A204.1 (cell line): ENCODE measurements at regions not wholly inside any gene's neighbourhood (a gene's known extent, or its start where the extent isn't known, plus 50 kb on each side); places are given as distances from the start of the nearest gene placed in this dataset.
"Not testable (repeated sequence)": the region's sequence is repeated elsewhere in the genome, so short reads cannot be mapped to it uniquely, and the experiment has no call there.

Experiments used
- FAIRE-seq: peaks from 2 replicates; lab custom pipeline; 2012; peaks lifted over from hg19 to GRCh38; lab: Jason Lieb, UNC

- FAIRE-seq, result no peak
Observed at GRCh38 chr13:44848920-44849676, 140.2 kb downstream of the NUFIP1 start.

DNA sequence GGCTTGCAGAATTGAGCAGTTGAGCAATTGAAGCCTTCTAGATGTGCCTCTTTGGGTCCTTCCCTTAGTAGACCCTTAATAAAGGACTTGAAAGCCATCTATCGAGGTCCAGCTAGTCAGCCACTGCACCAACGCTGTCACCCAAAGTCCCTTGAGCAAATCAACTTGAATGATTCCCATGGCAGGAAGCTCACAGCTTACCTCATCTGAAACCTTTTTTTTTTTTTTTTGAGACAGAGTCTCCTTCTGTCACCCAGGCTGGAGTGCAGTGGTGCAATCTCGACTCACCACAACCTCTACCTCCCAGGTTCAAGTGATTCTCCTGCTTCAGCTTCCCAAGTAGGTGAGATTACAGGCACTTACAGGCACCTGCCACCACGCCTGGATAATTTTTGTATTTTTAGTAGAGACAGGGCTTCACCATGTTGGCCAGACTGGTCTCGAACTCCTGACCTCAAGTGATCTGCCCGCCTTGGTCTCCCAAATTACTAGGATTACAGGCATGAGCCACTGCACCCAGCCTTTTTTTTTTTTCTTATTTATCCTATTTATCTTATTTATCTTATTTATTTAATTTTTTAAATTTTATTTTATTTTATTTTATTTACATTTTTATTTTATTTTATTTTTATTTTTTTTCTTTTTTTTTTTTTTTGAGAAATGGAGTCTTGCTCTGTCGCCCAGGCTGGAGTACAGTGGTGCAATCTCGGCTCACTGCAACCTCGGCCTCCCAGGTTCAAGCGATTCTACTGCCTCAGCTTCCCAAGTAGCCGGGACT, 143.8 kb downstream of the NUFIP1 start:
- not testable (repeated sequence) for FAIRE-seq

- no peak for FAIRE-seq
Observed at GRCh38 chr13:44844786-44845185, 144.5 kb downstream of the NUFIP1 start.

DNA sequence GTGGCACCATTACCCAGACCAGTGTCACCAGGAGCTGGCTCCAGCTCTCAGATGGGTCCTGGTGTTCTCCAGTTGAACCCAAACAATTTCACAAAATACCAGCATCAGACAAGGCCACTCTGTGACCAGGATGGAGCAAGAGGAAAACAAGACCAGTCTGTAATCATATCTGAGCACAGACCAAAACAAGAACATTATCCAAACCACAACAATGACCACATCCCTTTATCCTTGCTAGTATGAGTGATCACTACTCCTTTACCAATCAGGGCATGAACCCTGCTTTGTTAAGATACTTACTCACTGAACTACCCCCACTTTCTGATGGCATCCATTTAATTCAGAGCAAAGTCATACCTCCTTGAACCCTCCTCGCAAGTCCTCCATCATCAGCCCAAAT, 145.9 kb downstream of the NUFIP1 start:
- no peak for FAIRE-seq

- no peak for FAIRE-seq
Observed at GRCh38 chr13:44842158-44842557, 147.1 kb downstream of the NUFIP1 start.

DNA sequence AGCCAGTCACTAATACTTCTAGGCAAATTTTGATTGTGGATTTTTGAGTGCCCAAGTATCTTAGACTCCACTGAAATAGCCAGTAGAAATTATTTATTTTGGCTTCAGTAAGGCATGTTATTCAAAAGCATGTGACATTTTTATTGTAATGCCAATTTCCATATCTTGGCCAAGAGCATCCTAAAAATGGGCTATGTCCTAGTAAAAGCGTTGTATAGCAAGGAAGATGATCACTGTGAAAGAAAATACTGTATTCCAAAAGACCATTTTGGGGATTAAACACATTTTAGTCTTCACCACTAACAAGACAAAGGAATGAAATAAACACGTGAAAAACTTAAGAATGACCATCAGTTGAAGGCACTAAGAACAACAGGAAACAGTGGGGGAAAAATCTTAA, 149.1 kb downstream of the NUFIP1 start:
- FAIRE-seq, result no peak

- no peak for FAIRE-seq
Observed at GRCh38 chr13:44837250-44837649, 152.0 kb downstream of the NUFIP1 start.

DNA sequence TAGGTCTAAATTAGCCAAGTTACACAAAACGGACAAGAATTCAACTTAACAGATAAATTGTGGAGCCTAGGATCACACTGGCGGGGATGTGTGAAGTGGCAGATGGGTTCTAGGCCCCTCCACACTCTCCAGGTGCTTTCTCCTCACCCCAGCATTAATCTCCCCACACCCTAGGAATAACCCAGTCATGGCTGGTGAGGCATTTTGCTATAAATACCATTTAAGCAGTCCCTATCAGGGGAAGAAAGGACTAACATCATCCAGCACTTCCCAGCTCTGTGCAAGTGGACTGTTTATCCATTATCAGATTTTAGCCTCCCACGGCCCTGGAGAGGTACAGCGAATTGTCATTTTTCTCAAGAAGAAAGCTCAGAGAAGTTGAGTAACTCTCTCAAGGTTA, 154.9 kb downstream of the NUFIP1 start:
- FAIRE-seq, result no peak

DNA sequence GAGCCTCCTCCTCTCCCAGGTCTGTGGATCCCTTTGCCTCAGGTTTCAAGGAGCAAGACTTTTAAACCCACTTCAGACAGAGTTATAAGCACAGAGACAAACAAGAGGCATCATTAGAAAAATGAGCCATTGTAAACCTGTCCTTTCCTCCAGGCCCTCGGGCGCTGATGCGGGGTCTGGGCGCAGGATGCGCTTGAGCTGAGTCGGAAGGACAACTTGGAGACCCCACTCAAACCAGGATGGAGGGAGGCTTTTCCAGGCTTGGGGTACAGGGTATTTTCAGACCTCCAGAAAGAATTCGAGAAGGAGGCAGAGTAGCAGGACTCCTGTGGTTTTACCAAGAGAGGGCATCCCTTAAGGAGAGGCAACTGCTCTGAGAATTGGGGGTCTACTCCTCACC, 155.6 kb downstream of the NUFIP1 start:
- FAIRE-seq, result no peak

DNA sequence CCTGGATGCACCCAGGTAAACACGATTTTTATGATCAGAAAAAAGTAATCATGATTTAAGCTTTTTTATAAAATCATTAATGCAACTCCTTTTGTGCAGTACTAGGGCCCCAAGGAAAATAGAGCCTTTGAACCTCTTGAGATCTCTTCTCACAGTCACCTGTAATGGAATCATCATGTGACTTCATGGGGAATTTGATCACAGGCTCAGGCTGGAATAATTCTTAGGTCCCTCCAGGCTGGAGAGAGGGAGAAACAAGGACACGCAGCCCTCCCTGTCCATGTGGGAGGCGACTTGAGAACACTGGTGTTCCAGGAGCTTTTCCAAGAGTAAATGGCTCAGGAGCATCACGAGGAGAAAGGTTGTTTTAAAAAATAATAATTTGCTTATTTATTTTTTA, 156.1 kb downstream of the NUFIP1 start:
- FAIRE-seq, result no peak

- FAIRE-seq, result no peak
Observed at GRCh38 chr13:44826591-44827350, 162.5 kb downstream of the NUFIP1 start.

- FAIRE-seq, result no peak
Observed at GRCh38 chr13:44825953-44826352, 163.3 kb downstream of the NUFIP1 start.

DNA sequence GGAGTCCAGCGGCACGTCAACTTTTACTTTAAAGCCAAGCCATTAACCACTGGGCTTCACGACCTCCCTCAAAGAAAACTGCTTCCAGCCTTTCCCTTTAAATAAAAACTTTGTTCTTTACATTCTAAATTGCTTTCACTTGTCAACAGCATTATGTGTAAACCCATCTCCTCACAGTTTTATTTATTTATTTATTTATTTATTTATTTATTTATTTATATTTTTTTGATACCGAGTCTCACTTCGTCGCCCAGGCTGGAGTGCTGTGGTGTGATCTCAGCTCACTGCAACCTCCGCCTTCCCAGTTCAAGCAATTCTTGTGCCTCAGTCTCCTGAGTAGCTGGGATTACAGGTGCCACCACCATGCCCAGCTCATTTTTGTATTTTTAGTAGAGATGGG, 165.7 kb downstream of the NUFIP1 start:
- FAIRE-seq, result not testable (repeated sequence)

GRCh38 chr13:44822291-44822690, 167.0 kb downstream of the NUFIP1 start:
- no peak for FAIRE-seq

DNA sequence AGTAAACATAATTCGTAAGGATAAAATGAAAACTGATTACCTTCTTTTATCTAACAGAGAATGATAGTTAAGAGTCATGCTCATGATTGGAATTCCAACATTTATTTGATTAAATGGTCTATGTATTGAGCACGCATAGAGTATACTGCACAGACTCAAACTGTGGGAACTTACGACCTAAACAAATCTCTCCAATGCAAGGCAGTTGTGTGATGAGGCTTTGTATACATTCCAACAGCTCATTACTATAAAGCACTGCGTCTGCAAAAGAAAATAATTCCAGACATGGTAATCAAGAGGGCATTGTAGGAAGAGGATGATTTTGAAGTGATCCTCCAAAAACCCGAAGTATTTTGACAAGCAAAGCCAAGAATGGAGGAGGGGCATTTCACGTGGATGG, 169.5 kb downstream of the NUFIP1 start:
- no peak for FAIRE-seq

- no peak for FAIRE-seq
Observed at GRCh38 chr13:44819245-44819644, 170.0 kb downstream of the NUFIP1 start.

GRCh38 chr13:44818428-44818827, 170.8 kb downstream of the NUFIP1 start:
- FAIRE-seq, result no peak

- no peak for FAIRE-seq
Observed at GRCh38 chr13:44818016-44818415, 171.3 kb downstream of the NUFIP1 start.

- FAIRE-seq, result no peak
Observed at GRCh38 chr13:44817131-44817671, 172.1 kb downstream of the NUFIP1 start.

DNA sequence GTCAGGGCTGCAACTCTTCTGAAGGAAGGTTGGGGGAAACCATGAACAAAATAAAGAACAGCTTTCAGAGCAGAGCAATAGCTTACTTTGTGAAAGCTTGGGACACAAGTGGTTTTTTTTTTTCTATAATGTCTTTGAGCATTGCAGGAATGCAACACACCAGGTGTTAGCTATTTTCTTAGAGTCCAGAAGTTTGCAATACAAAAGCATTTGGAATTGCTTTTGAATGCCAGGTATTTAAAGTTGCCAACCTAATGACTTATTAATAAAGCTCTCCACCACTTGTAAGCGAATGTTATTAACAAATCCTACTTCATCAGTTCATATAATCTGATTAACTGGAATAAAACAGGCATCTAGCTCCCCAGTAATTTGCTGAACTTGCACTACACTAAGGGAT, 172.6 kb downstream of the NUFIP1 start:
- no peak for FAIRE-seq

GRCh38 chr13:44815623-44816022, 173.6 kb downstream of the NUFIP1 start:
- no peak for FAIRE-seq

GRCh38 chr13:44814836-44815235, 174.4 kb downstream of the NUFIP1 start:
- no peak for FAIRE-seq

DNA sequence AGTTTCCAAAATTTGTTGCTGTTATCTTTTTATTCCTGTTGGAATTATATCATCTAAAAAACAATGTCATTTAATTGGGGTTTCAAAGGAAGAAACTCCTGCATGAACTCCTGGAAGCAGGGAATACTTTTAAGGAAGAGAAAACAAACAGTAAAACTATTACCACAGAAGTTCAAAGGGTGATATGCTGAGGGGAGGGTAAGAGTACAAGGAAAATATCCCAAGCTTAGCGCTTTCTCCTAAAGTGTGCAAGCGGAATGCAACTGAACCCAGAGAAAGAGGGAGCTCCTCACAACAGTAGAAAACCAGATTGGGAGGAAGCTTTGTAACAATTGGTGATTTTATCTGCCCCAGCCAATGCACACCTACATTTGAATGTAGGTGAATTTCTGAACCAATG, 175.1 kb downstream of the NUFIP1 start:
- FAIRE-seq, result no peak
